GM12878 (cell line): ENCODE measurements at regions not wholly inside any gene's neighbourhood (a gene's known extent, or its start where the extent isn't known, plus 50 kb on each side); places are given as distances from the start of the nearest gene placed in this dataset.

Source experiments
- ATAC-seq: fragments of 200-7000 bp; cut with Tn5 transposase; 3 replicates; pipeline ENCODE4 v1.9.1; 2020; ENCODE audit warnings: mild to moderate bottlenecking, moderate library complexity
- BruUV-seq: library from RNA; stranded (reverse); fragments of 400-500 nt; replicated peaks from 2 replicates; lab custom pipeline; 2021; lab: Mats Ljungman, UMichigan
- CTCF ChIA-PET: fragments of 300-600 bp; sonication (Branson Sonifier 250); formaldehyde crosslinking; extraction: SDS; loops from one replicate; lab custom pipeline; 2021; ENCODE audit warnings: inconsistent platforms; lab: Yijun Ruan, JAX
- POLR2A ChIA-PET: fragments of 350-600 bp; formaldehyde crosslinking; extraction: SDS; loops from one replicate; lab custom pipeline; 2021; ENCODE audit warnings: inconsistent platforms; lab: Charles Lee
- RAD21 ChIA-PET: fragments of 300-600 bp; sonication (Branson Sonifier 250); formaldehyde crosslinking; loops from one replicate; lab custom pipeline; 2023; ENCODE audit warnings: antibody characterized with exemption; ENCODE audit not compliant: unreplicated experiment; lab: Charles Lee
- SMC1A ChIA-PET: fragments of 300-600 bp; sonication (Branson Sonifier 250); formaldehyde crosslinking; loops from one replicate; lab custom pipeline; 2023; ENCODE audit not compliant: unreplicated experiment, uncharacterized antibody; lab: Charles Lee
- DNase-seq: peaks from one replicate; pipeline ENCODE4 v3.0.0-alpha.2; 2011; ENCODE audit warnings: low read depth, low spot score
- FAIRE-seq: peaks from 3 replicates; lab custom pipeline; 2011; peaks lifted over from hg19 to GRCh38; lab: Jason Lieb, UNC
- H2AFZ ChIP-seq: 2 replicates; pipeline ENCODE4 v1.6.0; 2011; ENCODE audit warnings: low read depth, low read length, control low read depth; ENCODE audit not compliant: control insufficient read depth
- H3K27ac ChIP-seq: 2 replicates; pipeline ENCODE4 v1.5.1; 2011; ENCODE audit warnings: control low read depth; ENCODE audit not compliant: control insufficient read depth, insufficient read depth
- H3K27me3 ChIP-seq, 2 experiments: replicated peaks in 1 of 2; 2 replicates each; pipeline versions ENCODE4 v1.6.0 to v1.6.1; 2011; ENCODE audit warnings: low read length in 1 of 2; ENCODE audit not compliant: control insufficient read depth in 2 of 2, insufficient read depth in 2 of 2
- H3K36me3 ChIP-seq, 2 experiments: 2 replicates each; pipeline ENCODE4 v1.5.1; 2011; ENCODE audit warnings: low read length in 1 of 2; ENCODE audit not compliant: control insufficient read depth in 2 of 2, insufficient read depth in 2 of 2
- H3K4me1 ChIP-seq: 2 replicates; pipeline ENCODE4 v1.6.1; 2011; ENCODE audit warnings: mild to moderate bottlenecking, low read length, moderate library complexity, mixed read lengths; ENCODE audit not compliant: control insufficient read depth, insufficient read depth
- H3K4me2 ChIP-seq: 2 replicates; pipeline ENCODE4 v1.6.0; 2011; ENCODE audit warnings: control low read depth; ENCODE audit not compliant: control insufficient read depth, insufficient read depth
- H3K4me3 ChIP-seq: fragments of 200-600 bp; sonication (generic); 2 replicates; pipeline ENCODE4 v1.5.1; 2016
- H3K79me2 ChIP-seq: 2 replicates; pipeline ENCODE4 v1.6.0; 2011; ENCODE audit warnings: low read length; ENCODE audit not compliant: control insufficient read depth, insufficient read depth
- H3K9ac ChIP-seq: 2 replicates; pipeline ENCODE4 v1.8.0; 2011; ENCODE audit warnings: low read length, control low read depth, mixed read lengths; ENCODE audit not compliant: control insufficient read depth, insufficient read depth
- H3K9me3 ChIP-seq: replicated peaks from 3 replicates; pipeline ENCODE4 v1.5.1; 2011; ENCODE audit warnings: mild to moderate bottlenecking, low read length; ENCODE audit not compliant: control insufficient read depth, insufficient read depth
- H4K20me1 ChIP-seq: 2 replicates; pipeline ENCODE4 v1.6.0; 2011; ENCODE audit not compliant: control insufficient read depth, insufficient read depth
- ATF3 ChIP-seq: IDR thresholded peaks from 2 replicates; pipeline ENCODE4 v1.6.1; 2011; ENCODE audit warnings: low read depth, mild to moderate bottlenecking, low read length, moderate library complexity, borderline replicate concordance; ENCODE audit errors: extremely low read depth
- BCL3 ChIP-seq: IDR thresholded peaks from 2 replicates; pipeline ENCODE4 v1.6.1; 2011; ENCODE audit warnings: borderline replicate concordance, low read depth, mild to moderate bottlenecking, moderate library complexity, low read length; ENCODE audit not compliant: insufficient read depth, poor library complexity, severe bottlenecking
- BHLHE40 ChIP-seq, 2 experiments: fragments of 450-650 bp in 1 of 2; IDR thresholded peaks; 2 replicates each; pipeline ENCODE4 v1.6.1; 2011 to 2017; ENCODE audit warnings: low read depth in 2 of 2, borderline replicate concordance in 1 of 2, improper control_type of control experiment in 1 of 2, low read length in 1 of 2, mild to moderate bottlenecking in 1 of 2
- E2F4 ChIP-seq: IDR thresholded peaks from 2 replicates; pipeline ENCODE4 v1.6.1; 2012; ENCODE audit warnings: low read depth, low read length, improper control_type of control experiment
- EP300 ChIP-seq, 2 experiments: fragments of 150-350 bp in 1 of 2; IDR thresholded peaks; 2 replicates each; pipeline ENCODE4 v1.6.1; 2011 to 2012; ENCODE audit warnings: low read depth in 2 of 2, low read length in 2 of 2, borderline replicate concordance in 1 of 2, improper control_type of control experiment in 1 of 2, inconsistent platforms in 1 of 2; ENCODE audit not compliant: control insufficient read depth in 1 of 2
- EZH2 ChIP-seq: IDR thresholded peaks from 2 replicates; pipeline ENCODE4 v1.6.1; 2012; ENCODE audit warnings: low read depth, mild to moderate bottlenecking, control low read depth, inconsistent platforms, low read length, borderline replicate concordance; ENCODE audit not compliant: control insufficient read depth
- FOS ChIP-seq: IDR thresholded peaks from 3 replicates; pipeline ENCODE4 v1.6.1; 2011; ENCODE audit warnings: borderline replicate concordance; ENCODE audit not compliant: insufficient read length; ENCODE audit errors: extremely low read depth
- MTA3 ChIP-seq: IDR thresholded peaks from 2 replicates; pipeline ENCODE4 v1.6.1; 2012; ENCODE audit warnings: low read length, inconsistent platforms, borderline replicate concordance
- RELA ChIP-seq: fragments of 450-650 bp; IDR thresholded peaks from 2 replicates; pipeline ENCODE4 v1.8.0; 2014; ENCODE audit warnings: borderline replicate concordance; ENCODE audit not compliant: partially characterized antibody
- TARDBP ChIP-seq: IDR thresholded peaks from 2 replicates; pipeline ENCODE4 v1.6.1; 2016; ENCODE audit warnings: borderline replicate concordance
- TCF7 ChIP-seq: IDR thresholded peaks from 2 replicates; pipeline ENCODE4 v1.6.1; 2014; ENCODE audit warnings: antibody characterized with exemption, borderline replicate concordance
- WRNIP1 ChIP-seq: IDR thresholded peaks from 2 replicates; pipeline ENCODE4 v1.6.1; 2011; ENCODE audit warnings: low read depth, low read length, improper control_type of control experiment, borderline replicate concordance
- ZSCAN29 ChIP-seq: fragments of 450-650 bp; IDR thresholded peaks from 2 replicates; pipeline ENCODE4 v1.6.1; 2017; ENCODE audit warnings: mild to moderate bottlenecking, moderate library complexity
- WGBS: methylation state at CpG from one replicate; pipeline ENCODE4 v1.1.6; 2016; ENCODE audit warnings: low lambda C conversion rate; ENCODE audit not compliant: insufficient replicate concordance, insufficient coverage; ENCODE audit errors: missing lambda C conversion rate; 5-methylcytosine and 5-hydroxymethylcytosine counted together
- in situ Hi-C: fragments of 300-500 bp; cut with MboI; formaldehyde crosslinking; loops from 9 replicates; pipeline ENCODE4 v1.14.3; 2018; ENCODE audit warnings: mixed read lengths
- intact Hi-C: fragments of 100-400 bp; cut with micrococcal nuclease; formaldehyde crosslinking; loops from one replicate; pipeline ENCODE4 v1.14.2; 2022; ENCODE audit not compliant: unreplicated experiment

GRCh38 chr9:106726070-106726815 lies 136.7 kb upstream of the ZNF462 start:
- no peaks in the 10 kb centered on the region for H3K36me3 ChIP-seq
- FAIRE-seq (no peak), DNase-seq (no peak), ATAC-seq (no peak)
- intact Hi-C loops = no loop called here
- WGBS = 11% methylated on average over 5 of the region's 5 CpGs
- H3K27me3 ChIP-seq = no peaks in the 10 kb centered on the region
- in situ Hi-C loops = no loop called here
- no peaks in the 10 kb centered on the region for H3K4me1 ChIP-seq
- SMC1A ChIA-PET = no interaction called here
- H3K79me2 ChIP-seq = no peaks in the 10 kb centered on the region
- H3K4me3 ChIP-seq = no peak overlapping the region
- TF ChIP-seq EZH2 (no peak), FOS (no peak), EP300 (IDR thresholded peaks at IDR 0.05; ENCODE audit: borderline replicate concordance in 1 of 2, control insufficient read depth in 1 of 2, low read depth in 2 of 2, low read length in 2 of 2) (no peak), TARDBP (no peak), ZSCAN29 (no peak)
- no peak overlapping the region for H2AFZ ChIP-seq
- POLR2A ChIA-PET = no interaction called here
- CTCF ChIA-PET = interaction anchor here (1.4 kb wide), 1 partner anchor 13 kb away, joined by 4 read pairs; no protein-coding TSS in a partner anchor
- BruUV-seq = no TSS peak
- H3K4me2 ChIP-seq = no peak overlapping the region
- no peak overlapping the region for H3K9ac ChIP-seq
- no peak overlapping the region for H3K27ac ChIP-seq
- H3K9me3 ChIP-seq = no peaks in the 10 kb centered on the region
- H4K20me1 ChIP-seq = no peaks in the 10 kb centered on the region
- RAD21 ChIA-PET = no interaction called here

- intact Hi-C loops (no loop called here), in situ Hi-C loops (no loop called here)
- no TSS peak for BruUV-seq
- Histone ChIP-seq H3K9me3 (no peaks in the 10 kb centered on the region), H3K9ac (no peak overlapping the region), H3K4me1 (no peaks in the 10 kb centered on the region), H3K4me2 (no peak overlapping the region), H2AFZ (no peak overlapping the region), H3K27me3 (no peaks in the 10 kb centered on the region), H3K27ac (no peak overlapping the region), H3K4me3 (no peak overlapping the region), H4K20me1 (no peaks in the 10 kb centered on the region), H3K36me3 (no peaks in the 10 kb centered on the region), H3K79me2 (no peaks in the 10 kb centered on the region)
- CTCF ChIA-PET = no interaction called here
- 34% methylated on average over 3 of the region's 3 CpGs for whole genome bisulfite sequencing
- DNase-seq = no peak
- no peak for FAIRE-seq
- no peak for ATAC-seq
- SMC1A ChIA-PET = no interaction called here
- RAD21 ChIA-PET = no interaction called here
- POLR2A ChIA-PET = interaction anchor here (0.6 kb wide), 1 partner anchor 51 kb away, joined by 4 read pairs; no protein-coding TSS in a partner anchor
- no peak for TF ChIP-seq BCL3
- TF ChIP-seq MTA3 = no peak
- no peak for TF ChIP-seq WRNIP1
- no peak for TF ChIP-seq RELA
- no peak for TF ChIP-seq TCF7
- TF ChIP-seq BHLHE40 (IDR thresholded peaks at IDR 0.05; ENCODE audit: borderline replicate concordance in 1 of 2, low read depth in 2 of 2, low read length in 1 of 2) = no peak
- no peak for TF ChIP-seq E2F4
- TF ChIP-seq ATF3 = no peak
Measured at GRCh38 chr9:106727969-106728368, 135.0 kb upstream of the ZNF462 start.
